HFFc6 (cell line): ENCODE measurements at regions not wholly inside any gene's neighbourhood (a gene's known extent, or its start where the extent isn't known, plus 50 kb on each side); places are given as distances from the start of the nearest gene placed in this dataset.

ENCODE experiments used
- DNase-seq: peaks from one replicate; pipeline ENCODE4 v3.0.0-alpha.2; 2018
- H3K27ac Mint-ChIP-seq: 2 replicates; pipeline ENCODE4 v1.8.0; 2020; ENCODE audit warnings: mild to moderate bottlenecking, mixed read lengths
- H3K27me3 Mint-ChIP-seq: 2 replicates; pipeline ENCODE4 v1.8.0; 2021; ENCODE audit warnings: mild to moderate bottlenecking, moderate library complexity, mixed read lengths; ENCODE audit not compliant: insufficient read depth
- H3K36me3 Mint-ChIP-seq: 2 replicates; pipeline ENCODE4 v1.8.0; 2021; ENCODE audit warnings: low read depth, mixed read lengths
- H3K4me1 Mint-ChIP-seq: 2 replicates; pipeline ENCODE4 v1.8.0; 2020; ENCODE audit warnings: low read depth, mixed read lengths
- H3K4me3 Mint-ChIP-seq: 2 replicates; pipeline ENCODE4 v1.8.0; 2020; ENCODE audit warnings: mild to moderate bottlenecking, moderate library complexity, mixed read lengths
- H3K9me3 Mint-ChIP-seq: 2 replicates; pipeline ENCODE4 v1.8.0; 2020; ENCODE audit warnings: mild to moderate bottlenecking, mixed read lengths
- CTCF ChIP-seq: fragments of 200-600 bp; sonication (generic); IDR thresholded peaks from 2 replicates; pipeline ENCODE4 v1.5.0; 2021; ENCODE audit warnings: antibody characterized with exemption, mild to moderate bottlenecking

DNA sequence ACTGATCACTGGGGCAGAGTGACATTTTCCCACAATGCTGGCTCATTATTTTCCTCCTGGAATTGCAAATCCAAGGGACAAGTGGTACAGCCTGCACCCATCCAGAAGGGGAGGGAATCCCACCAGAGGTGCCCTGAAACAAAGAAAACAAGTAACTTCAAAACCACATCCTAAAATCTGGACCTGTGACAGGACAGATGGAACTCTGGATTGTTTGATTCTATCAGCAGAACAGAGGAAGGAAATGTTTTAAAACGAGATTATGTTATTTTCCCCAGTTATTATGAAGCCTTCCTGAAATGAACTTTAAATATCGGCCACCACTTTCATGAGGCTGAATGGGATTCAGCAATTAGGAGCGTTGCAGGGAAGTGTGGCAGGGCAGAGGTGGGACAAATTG lies 62.2 kb upstream of the ECHDC3 start:
- TF ChIP-seq CTCF = no peak
- Mint-ChIP-seq H3K4me3 (no peak overlapping the region), H3K36me3 (no peaks in the 10 kb centered on the region), H3K9me3 (no peaks in the 10 kb centered on the region), H3K27me3 (peaks cover 54% of the 10 kb centered on the region), H3K4me1 (peaks cover 16% of the 10 kb centered on the region), H3K27ac (no peak overlapping the region)
- DNase-seq = no peak

- peak; percentile 16 for DNase-seq
- H3K27me3 Mint-ChIP-seq = peaks cover 47% of the 10 kb centered on the region
- no peak for TF ChIP-seq CTCF
- H3K36me3 Mint-ChIP-seq = no peaks in the 10 kb centered on the region
- peaks cover 10% of the 10 kb centered on the region for H3K4me1 Mint-ChIP-seq
- H3K9me3 Mint-ChIP-seq = no peaks in the 10 kb centered on the region
- no peak overlapping the region for H3K4me3 Mint-ChIP-seq
- H3K27ac Mint-ChIP-seq = no peak overlapping the region
Measured at GRCh38 chr10:11678074-11678793, 63.9 kb upstream of the ECHDC3 start.

GRCh38 chr10:11677480-11677879 lies 64.7 kb upstream of the ECHDC3 start:
- no peak overlapping the region for H3K27ac Mint-ChIP-seq
- H3K4me3 Mint-ChIP-seq = no peak overlapping the region
- TF ChIP-seq CTCF = no peak
- H3K36me3 Mint-ChIP-seq = no peaks in the 10 kb centered on the region
- DNase-seq = no peak
- peaks cover 11% of the 10 kb centered on the region for H3K4me1 Mint-ChIP-seq
- peaks cover 43% of the 10 kb centered on the region for H3K27me3 Mint-ChIP-seq
- H3K9me3 Mint-ChIP-seq = no peaks in the 10 kb centered on the region

DNA sequence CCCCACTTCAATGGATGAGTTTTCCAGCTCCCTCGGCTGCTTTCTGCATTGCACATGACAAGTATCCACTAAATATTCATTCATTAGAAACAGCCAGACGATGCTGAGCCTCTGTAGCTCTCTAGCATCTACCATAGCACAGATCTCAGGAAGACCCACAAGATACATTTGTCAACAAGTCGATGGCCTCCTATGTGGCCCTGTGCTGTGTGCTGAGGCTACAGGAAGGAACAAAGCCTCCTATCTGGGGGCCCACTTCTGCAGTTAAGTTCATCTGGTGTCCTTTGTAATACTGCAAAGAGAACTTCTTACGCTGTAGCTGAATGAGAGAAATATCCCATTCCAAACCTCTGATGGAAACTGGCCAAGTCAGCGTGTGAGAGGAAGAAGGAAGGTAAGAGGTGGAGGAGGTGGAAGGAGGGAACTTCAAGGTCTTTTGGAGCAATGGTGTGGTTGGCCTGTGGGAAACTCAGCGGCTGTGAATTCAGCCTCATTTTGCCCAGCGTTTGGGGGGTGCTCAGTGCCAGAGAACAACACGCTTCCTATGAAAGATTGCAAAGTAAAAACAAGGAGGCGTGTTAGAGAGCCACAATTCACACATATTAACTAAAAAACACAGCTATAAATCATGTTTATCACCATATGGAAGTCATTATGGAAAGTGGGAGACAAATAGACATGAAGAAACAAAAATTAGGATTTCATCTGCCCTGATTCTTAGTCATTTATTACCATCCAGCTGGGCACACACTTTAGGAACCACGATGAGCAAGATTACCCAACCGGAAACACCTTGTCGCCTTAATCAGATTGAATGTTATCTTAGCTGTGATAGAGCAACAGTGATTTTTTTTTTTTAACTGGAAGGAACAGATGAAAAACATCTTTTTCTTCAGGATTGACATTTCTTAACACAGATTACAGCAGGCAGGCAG lies 62.2 kb upstream of the USP6NL start:
- Mint-ChIP-seq H3K9me3 (no peaks in the 10 kb centered on the region), H3K27ac (no peak overlapping the region), H3K27me3 (peaks cover 22% of the 10 kb centered on the region), H3K36me3 (no peaks in the 10 kb centered on the region), H3K4me1 (peaks cover 18% of the 10 kb centered on the region), H3K4me3 (no peak overlapping the region)
- no peak for TF ChIP-seq CTCF
- no peak for DNase-seq

GRCh38 chr10:11672836-11673235 lies 61.4 kb upstream of the USP6NL start:
- no peak overlapping the region for H3K27ac Mint-ChIP-seq
- no peaks in the 10 kb centered on the region for H3K9me3 Mint-ChIP-seq
- no peak overlapping the region for H3K4me3 Mint-ChIP-seq
- peaks cover 18% of the 10 kb centered on the region for H3K4me1 Mint-ChIP-seq
- H3K27me3 Mint-ChIP-seq = peaks cover 17% of the 10 kb centered on the region
- no peak for DNase-seq
- no peaks in the 10 kb centered on the region for H3K36me3 Mint-ChIP-seq
- TF ChIP-seq CTCF = no peak
